NAMALWA (cell line): ENCODE measurements at regions not wholly inside any gene's neighbourhood (a gene's known extent, or its start where the extent isn't known, plus 50 kb on each side); places are given as distances from the start of the nearest gene placed in this dataset.
"Not testable (repeated sequence)": the region's sequence is repeated elsewhere in the genome, so short reads cannot be mapped to it uniquely, and the experiment has no call there.

Experiments used
- DNase-seq: peaks from one replicate; pipeline ENCODE4 v3.0.0-alpha.2; 2015; ENCODE audit warnings: low spot score

DNA sequence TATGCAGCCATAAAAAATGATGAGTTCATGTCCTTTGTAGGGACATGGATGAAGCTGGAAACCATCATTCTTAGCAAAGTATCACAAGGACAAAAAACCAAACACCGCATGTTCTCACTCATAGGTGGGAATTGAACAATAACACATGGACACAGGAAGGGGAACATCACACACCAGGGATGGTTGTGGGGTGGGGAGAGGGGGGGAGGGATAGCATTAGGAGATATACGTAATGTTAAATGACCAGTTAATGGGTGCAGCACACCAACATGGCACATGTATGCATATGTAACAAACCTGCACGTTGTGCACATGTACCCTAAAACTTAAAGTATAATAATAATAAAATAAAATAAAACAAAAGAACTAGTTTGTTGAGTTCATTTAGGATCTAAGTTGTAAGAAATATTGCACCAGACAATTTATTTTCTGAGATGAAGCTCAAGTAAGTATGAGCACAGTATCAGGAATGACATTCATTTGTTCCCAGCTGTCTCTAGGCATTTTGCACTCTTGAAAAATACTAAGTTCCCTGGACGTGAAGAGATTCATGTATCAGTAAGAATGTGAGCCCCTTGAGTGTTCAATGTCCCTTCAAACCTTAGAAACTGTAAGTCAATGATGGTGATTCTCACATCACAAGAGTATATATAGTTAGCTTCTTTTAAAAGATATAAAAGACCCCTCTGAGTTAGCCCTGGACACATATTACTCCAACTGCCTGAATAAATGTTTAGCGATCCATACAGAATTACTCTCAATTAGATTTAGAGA, 1519.3 kb upstream of the TPTE start:
- DNase-seq = peak; percentile 17

DNA sequence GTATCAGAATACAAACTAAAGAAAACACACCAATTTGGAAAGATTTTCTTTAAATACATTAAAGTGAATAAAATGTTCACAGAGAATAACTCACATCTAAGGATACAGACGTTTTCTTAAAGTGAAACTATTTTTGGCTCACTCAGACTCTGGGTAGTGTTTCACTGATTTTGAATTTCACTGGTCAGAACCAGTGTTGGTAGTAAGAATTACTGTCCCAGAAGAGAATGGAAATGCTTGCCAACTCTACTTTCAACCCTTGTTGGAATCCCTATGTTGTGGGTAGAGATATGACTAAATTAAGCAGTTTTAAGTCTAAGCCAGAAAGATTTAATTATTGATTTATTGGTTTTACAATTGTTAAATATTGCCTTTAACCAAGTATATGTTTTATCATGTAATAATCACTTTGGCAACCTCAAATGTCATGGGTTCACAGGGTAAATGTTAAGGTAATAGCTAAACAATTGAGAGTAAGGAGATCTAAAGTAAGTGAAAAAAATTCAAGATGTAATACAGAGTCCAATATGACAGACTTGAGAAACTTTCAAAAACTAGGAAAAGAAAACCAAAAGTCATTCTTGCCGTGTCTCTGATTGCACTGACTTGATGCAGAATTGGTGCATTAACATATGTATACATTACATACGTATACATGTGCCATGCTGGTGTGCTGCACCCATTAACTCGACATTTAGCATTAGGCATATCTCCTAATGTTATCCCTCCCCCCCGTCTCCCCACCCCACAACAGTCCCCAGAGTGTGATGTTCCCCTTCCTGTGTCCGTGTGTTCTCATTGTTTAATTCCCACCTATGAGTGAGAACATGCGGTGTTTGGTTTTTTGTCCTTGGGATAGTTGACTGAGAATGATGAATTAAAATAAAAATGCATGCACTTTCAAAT, 1517.2 kb upstream of the TPTE start:
- peak; percentile 20 for DNase-seq

DNA sequence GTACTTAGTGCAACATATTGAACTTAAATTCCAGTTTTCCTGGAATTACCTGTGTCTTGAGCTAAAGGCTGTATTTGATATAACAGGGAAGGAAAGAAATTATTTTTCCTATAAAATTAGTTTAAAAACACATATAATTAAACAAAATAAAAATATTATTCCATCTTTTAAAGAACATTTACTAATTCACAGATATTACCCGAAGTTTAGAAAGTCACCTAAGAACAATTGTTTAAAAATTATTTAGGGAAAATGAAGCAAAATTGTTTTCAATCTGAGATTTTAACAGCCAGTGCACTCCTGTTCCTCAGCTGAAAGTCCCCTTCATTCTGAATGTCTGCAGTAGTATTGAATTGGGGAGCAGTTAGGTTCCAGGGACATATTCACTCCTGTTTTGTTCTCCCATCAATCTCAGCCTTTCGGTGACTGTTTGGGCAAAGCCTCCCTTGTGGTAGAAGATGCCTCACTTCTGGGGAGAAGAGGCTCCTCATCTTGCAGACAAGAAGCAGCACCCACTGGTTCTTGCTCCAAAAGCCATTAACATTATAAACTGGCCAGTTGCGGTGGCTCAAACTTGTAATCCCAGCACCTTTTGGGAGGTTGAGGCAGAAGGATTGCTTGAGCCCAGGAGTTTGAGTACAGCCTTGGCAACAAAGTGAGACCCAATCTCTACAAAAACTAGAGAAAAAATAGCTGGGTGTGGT, 1516.4 kb upstream of the TPTE start:
- DNase-seq = not testable (repeated sequence)

DNA sequence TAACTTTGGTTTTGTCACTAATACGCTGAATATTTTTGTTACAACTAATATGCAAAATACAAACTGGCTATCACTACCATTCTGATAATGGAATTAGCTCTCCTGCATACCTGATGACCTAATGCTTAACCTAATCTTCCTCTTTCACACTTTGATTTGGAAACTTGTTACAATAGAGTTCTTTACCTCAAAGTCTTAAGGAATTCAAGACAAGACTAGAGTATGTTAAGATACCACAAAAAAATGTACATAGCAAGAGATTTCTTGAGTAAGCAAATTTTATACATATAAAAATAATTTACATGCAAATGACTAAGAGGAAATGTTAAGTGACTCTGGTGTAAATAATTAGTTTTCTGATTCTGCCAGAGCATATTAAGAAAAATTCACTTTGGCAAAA, 1515.7 kb upstream of the TPTE start:
- not testable (repeated sequence) for DNase-seq

DNA sequence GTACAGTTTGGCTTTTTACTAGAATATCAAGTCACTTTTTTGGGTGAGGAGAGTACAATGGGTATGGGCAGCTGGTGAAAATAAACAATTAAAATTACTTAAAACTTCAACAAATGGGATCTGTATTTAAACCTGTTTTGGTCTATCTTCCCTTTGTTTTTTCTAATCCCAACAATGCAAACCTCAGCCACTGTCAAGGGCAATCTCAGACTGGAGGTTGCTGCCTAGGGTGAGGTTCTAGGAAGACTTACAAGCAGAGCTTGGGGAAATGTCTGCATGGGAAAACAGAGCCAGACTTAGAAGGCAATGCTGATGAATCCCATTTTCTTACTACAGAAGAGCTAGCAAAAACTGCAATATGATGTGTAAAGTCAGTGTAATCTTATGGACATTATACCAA, 1515.3 kb upstream of the TPTE start:
- DNase-seq = not testable (repeated sequence)

DNA sequence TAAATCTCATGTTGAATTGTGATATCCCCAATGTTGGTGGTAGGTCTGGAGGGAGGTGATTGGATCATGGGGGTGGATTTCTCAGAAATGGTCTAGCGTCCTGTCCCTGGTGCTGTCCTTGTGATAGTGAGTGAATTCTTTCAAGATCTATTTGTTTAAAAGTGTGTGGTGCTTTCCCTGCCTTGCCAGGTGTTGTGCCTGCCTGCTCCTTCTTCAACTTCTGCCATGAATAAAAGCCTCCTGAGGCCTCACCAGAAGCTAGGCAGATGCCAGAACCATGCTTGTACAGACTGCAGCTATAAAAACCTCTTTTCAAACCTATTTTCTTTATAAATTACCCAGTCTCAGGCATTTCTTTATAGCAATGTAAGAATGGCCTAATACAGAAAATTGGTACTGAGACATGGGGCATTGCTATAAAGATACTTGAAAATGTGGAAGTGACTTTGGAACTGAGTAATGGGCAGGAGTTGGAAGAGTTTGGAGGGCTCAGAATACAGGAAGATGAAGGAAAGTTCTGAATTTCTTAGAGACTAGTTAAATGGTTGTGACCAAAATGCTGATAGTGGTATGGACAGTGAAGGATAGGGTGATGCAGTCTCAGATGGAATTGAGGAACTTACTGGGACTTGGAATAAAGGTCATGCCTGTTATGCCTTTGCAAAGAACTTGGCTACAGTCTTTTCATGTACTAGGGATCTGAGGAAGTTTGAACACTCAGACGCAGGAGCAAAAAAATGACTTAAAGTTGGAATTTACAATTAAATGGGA, 1514.6 kb upstream of the TPTE start:
- not testable (repeated sequence) for DNase-seq

DNA sequence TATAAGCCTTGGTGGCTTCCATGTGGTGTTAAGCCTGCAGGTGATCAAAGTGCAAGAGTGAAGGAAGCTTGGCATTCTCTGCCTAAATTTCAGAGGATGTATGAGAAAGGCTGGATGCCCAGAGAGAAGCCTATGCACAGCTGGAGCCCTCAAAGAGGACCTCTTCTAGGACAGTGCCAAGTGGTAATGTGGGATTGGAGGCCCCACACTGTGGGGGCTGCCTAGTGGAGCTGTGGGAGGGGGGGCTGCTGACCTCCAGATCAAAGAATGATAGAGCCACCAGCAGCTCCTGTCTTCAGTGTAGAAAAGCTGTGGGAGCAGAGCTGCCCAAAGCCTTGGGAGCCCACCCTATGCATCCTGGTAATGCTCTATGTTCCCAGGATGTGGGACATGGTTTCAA, 1512.7 kb upstream of the TPTE start:
- DNase-seq = peak; percentile 17

DNA sequence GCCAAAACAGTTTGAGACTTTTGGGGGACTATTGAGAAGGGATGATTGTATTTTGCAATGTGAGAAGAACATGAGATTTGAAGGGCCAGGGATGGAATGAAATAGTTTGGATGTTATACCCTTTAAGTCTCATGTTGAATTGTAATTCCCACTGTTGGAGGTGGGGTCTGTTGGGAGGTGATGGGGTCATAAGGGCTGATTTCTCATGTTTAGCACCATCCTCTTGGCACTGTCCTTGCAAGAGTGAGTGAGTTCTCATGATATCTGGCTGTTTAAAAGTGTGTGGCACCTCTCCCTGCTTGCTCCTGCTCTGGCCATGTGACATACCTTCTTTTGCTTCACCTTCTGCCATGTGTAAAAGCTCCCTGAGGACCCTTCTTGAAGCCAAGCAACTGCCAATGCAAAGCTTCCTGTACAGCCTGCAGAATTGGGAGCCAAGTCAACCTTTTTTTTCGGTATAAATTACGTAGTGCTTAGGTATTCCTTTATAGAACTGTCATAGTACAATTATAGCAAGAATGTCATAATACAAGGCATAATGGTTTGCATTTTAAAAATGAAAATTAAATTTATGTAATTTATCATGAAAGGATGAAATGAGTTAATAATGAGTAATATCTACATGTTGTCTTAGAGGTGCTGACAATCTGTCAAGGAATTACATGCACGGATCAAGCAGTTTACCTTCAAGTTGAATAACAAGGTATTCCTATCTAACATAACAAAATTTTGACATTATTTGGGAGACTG, 1511.9 kb upstream of the TPTE start:
- not testable (repeated sequence) for DNase-seq

DNA sequence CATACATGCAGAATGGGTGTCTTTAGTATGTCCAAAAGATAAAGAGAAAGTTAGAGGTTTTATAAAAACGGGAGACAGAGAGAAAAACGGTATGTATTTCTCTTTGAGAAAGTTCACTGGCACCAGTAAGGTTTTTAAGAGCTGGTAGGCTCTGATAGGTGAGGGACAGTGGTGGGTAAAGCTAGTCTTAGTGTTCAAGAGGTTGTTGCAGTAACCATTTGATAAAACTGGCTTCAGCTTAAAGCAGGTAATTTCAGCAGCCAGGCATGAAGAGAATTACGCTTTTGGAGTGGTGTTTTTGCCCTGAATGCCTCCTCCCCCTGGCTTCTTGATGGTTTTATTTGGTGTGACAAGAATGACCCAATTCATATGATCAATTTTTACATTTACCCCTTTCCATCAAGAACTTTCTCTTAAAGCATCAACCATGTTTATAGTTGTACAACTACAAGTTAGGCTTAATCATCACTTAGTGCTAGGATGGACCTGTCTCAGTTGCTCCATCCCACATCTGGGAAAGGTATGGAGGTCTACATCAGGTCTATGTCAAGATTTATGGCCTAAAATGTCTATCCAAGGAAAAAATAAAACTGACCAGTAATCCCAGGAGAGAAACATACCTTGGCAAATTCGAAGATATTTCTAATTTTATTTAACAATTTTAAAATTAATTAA, 1511.1 kb upstream of the TPTE start:
- not testable (repeated sequence) for DNase-seq

DNA sequence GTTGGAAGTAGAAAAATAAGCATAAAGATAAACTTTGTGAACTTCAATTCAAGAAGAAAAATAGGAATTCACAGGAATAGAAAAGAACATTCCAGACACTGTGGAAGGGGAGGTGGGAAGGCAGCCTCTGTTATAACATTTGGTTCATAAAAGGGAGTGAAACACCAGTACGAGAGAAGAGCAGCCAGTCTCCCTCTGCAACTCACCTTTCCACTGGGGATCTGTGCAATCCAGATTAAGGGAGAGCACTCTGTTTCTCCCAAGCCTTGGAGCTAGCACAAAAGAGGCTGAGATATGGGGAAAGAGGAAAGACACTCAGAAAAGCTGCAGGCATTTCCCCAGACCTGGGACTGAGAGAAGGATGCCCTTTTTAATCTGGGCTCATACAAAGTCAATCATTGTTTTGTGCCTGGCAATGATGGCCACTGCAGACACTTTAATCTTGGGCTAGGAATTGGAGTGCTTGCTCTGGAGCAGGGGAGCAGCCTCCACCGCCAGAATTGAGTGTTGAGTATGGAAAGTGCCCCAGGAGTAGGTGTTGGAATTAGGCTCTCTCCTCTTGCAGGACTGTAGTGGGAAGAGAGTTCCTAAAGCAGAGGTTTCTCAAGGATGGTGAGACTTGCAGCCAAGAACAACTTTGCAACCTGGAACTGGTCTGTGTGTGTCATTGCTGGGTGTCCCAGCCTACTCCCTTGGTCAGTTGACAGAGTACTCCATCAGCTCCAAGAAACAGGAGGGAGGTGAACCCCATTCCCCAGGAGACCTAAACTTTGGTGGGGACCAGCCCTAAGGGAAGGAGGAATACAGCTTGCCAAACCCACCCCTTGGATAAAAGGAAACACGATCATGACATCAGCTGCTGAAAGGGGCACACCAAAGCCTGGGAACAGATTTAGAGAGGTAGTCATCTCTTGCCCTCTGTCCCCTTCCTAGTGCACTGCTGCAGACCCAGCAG, 1510.2 kb upstream of the TPTE start:
- DNase-seq = peak; percentile 19

DNA sequence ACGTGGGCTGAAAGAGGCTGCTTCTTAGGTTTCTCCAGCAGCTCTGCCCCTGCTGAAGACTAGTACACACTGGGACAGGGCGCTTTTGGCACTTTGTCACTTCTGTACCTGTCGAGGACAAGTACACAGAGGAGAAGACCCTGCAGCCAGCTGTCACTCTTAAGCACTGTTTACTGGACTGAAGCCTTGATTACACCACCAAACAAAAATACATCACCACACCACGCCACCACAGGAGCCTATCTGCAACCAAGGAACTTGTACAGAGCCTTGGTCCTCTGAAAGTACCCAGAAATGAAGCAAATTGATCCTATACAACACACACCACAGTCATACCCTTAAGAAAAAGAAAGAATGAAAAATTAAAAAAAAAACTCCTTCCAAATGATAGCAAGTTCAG, 1509.5 kb upstream of the TPTE start:
- not testable (repeated sequence) for DNase-seq

DNA sequence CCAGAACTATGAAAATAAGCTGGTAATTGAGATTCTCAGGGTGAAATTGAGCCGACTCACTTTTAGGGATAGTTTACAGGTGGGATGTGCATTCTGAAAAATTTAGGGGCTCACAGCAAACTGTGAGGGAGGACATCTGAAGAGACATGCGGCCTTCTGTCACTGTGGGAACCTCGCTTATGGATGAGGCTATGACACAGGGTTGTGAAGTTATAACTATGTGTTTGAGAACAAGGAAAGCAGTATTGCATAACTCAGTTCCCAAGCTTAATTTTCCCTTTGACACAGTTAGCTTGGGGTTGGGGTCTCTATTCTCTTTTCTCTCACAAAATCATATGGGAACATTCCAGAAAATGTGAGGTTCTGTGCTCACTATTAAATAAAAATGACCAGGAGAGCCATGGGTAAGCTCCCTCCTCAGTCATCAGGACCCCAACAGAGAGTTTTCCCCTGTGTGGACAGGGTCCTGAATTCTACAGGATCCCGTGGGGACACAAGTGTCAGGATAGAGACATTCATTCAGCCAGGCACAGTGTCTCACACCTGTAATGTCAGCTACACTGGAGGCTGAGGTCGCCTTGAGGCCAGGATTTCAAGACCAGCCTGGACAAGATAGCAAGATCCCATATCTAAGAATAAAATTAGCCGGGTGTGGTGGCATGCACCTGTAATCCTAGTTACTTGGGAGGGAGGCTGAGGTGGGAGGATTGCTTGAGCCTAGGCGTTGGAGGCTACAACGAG, 1507.7 kb upstream of the TPTE start:
- peak; percentile 23 for DNase-seq

DNA sequence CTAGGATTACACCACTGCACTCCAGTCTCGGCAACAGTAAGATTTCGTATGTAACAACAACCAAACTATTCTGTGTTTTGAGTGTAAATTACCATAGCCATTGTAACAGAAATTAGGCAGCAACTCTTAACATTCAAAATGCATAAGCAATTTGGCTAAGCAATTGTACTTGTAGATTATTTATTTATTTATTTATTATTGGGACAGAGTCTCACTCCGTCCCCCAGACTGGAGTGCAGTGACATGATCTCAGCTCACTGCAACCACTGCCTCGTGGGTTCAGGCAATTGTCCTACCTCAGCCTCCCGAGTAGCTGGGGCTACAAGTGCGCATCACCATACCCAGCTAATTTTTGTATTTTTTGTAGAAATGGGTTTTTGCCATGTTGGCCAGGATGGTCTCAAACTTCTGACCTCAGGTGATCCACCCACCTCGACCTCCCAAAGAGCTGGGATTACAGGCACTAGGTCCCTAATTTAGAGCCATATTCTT, 1507.1 kb upstream of the TPTE start:
- not testable (repeated sequence) for DNase-seq

DNA sequence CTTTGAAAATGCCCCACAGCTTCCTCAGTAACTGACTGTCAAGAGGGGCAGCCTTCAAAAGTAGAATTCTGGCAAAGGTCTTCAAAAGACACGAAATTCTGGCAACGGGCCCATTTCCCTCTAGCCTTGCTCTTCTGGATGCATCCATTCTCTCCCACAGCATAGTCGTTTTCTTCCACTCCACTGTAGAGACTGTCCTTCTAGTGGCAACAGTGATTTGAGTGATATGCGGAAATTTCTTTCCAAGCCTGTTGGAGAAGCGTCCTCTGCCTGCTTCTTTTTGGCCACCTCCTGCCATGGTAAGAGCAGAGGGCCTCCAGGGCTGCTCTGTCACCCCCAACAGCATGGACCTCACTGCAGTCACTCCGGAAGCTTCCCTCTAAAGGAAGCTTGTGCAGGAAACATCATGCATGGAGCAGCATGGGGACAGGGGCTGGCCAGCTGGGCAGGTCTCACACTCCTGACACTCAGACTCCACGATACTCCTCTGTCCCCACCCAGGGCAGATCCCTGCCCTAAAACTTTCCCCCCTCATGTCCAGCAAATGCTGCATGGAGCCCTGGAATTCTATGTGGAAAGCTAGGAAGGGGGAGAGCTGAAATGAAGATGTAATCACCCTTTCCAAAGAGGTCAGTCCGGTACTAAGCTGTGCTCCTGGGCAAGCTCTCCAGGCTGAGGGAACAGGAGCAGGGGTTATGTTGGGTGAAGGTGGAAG, 1505.7 kb upstream of the TPTE start:
- not testable (repeated sequence) for DNase-seq

DNA sequence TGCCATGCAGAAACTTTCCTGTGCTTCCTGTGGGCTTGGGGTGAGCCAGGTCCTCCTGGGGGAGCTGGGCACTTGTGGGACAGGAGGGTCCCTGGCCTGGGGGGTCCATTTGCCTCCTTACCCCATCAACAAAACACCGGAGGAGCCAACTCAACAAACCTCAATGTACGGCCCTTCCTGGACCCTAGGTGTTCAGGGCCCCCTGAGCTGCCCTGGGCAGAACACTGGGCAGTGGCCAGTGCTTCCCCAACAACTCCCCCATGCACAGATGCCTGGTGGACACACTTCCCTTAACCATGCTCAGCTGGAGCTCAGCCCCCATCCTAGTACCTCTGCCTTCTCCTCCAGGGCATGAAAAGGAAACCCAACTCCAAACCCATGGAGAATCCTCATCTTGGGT, 1504.2 kb upstream of the TPTE start:
- DNase-seq = not testable (repeated sequence)

DNA sequence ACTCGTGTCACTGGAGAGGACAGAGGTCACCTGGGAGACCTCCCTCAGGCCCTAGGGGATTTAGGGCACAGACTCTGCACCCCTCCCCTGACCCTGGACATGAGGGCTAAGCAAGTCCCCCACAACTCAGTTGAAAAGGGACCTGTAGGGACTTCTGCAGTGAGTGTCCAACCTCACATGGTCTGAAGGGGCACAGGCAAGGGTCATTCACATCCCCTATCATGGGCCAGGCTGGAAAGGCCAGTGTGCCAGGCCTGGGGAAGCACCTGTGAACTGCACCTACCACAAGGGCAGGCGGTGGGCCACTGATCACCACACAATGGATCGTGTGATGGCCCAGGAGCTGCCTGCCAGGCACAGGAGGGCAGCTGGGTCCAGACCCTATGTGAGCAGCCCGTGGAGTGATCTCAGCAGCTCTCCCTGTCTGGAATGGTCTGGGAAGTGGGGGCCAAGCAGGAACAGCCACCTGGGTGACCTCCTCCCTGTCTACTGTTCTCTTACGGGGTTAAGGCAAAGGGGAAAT, 1502.6 kb upstream of the TPTE start:
- DNase-seq = not testable (repeated sequence)
